SK-N-MC (cell line): ENCODE measurements at regions not wholly inside any gene's neighbourhood (a gene's known extent, or its start where the extent isn't known, plus 50 kb on each side); places are given as distances from the start of the nearest gene placed in this dataset.

Experiments used
- DNase-seq: peaks from one replicate; pipeline ENCODE4 v3.0.0-alpha.2; 2011; ENCODE audit warnings: low read depth, low spot score
- H3K27ac ChIP-seq: fragments of 200-600 bp; sonication (generic); 2 replicates; pipeline ENCODE4 v1.5.1; 2016; ENCODE audit warnings: mixed run types
- H3K36me3 ChIP-seq: fragments of 200-600 bp; sonication (generic); 2 replicates; pipeline ENCODE4 v1.6.1; 2017; ENCODE audit warnings: antibody characterized with exemption, low read length, mixed read lengths; ENCODE audit not compliant: insufficient read depth
- H3K4me3 ChIP-seq: fragments of 200-600 bp; sonication (generic); 2 replicates; pipeline ENCODE4 v1.5.1; 2016
- H3K9ac ChIP-seq: fragments of 200-600 bp; sonication (generic); 2 replicates; pipeline ENCODE4 v1.8.0; 2017; ENCODE audit warnings: mixed run types, mixed read lengths; ENCODE audit not compliant: insufficient read length
- H3K9me3 ChIP-seq: fragments of 200-600 bp; sonication (generic); 2 replicates; pipeline ENCODE4 v1.6.1; 2017; ENCODE audit warnings: low read depth, mild to moderate bottlenecking, antibody characterized with exemption, low read length, moderate library complexity, mixed read lengths
- EZH2 ChIP-seq: fragments of 200-600 bp; sonication (generic); IDR thresholded peaks from one replicate; pipeline ENCODE4 v1.6.1; 2017; ENCODE audit warnings: antibody characterized with exemption
- FOXP2 ChIP-seq: optimal IDR thresholded peaks from 2 replicates; pipeline ENCODE3; 2011; ENCODE audit warnings: mild to moderate bottlenecking, moderate library complexity; ENCODE audit not compliant: insufficient read depth; ENCODE audit errors: extremely low read length, control extremely low read depth
- POLR2AphosphoS5 ChIP-seq: IDR thresholded peaks from 2 replicates; pipeline ENCODE4 v1.6.1; 2012; ENCODE audit warnings: mild to moderate bottlenecking, low read depth, low read length, borderline replicate concordance

- no peak for DNase-seq
- TF ChIP-seq FOXP2 (no peak), EZH2 (no peak), POLR2AphosphoS5 (no peak)
- no peak overlapping the region for H3K9ac ChIP-seq
Measured at GRCh38 chr4:145404761-145405160, 76.9 kb upstream of the SMAD1 start.

GRCh38 chr4:145396581-145396980 is 85.1 kb upstream of the SMAD1 start:
- Histone ChIP-seq H3K36me3 (no peaks in the 10 kb centered on the region), H3K9me3 (no peaks in the 10 kb centered on the region), H3K27ac (no peak overlapping the region), H3K4me3 (no peak overlapping the region), H3K9ac (no peak overlapping the region)
- no peak for TF ChIP-seq EZH2
- TF ChIP-seq POLR2AphosphoS5: no peak
- no peak for TF ChIP-seq FOXP2
- DNase-seq: no peak

More at GRCh38 chr4:145404761-145405160, 76.9 kb upstream of the SMAD1 start:
- Histone ChIP-seq H3K36me3 (no peaks in the 10 kb centered on the region), H3K27ac (no peak overlapping the region), H3K4me3 (no peak overlapping the region), H3K9me3 (no peaks in the 10 kb centered on the region)

- no peak overlapping the region for H3K27ac ChIP-seq
- H3K36me3 ChIP-seq: no peaks in the 10 kb centered on the region
- no peak for TF ChIP-seq FOXP2
- DNase-seq: no peak
- no peak overlapping the region for H3K4me3 ChIP-seq
- no peak overlapping the region for H3K9ac ChIP-seq
- H3K9me3 ChIP-seq: no peaks in the 10 kb centered on the region
Measured at GRCh38 chr4:145390571-145390970, 91.1 kb upstream of the SMAD1 start.

DNA sequence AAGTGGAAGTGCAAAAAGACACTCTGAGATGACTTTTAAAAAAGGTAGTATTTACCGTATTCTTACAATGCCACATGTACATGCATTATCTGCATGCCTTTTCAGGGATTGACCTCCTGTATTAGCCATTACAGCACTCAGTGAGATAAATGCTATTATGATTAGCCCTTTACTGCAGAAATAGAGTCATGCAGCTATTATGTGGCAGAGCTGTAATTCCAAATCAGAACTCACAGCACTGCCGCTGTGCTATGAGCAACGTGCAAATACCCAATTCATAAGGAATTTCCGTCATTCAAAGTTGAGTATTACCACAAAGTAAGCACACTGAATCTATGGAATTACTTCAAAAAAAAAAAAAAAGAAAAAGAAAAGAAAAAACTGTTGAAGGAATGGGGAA is 92.1 kb upstream of the SMAD1 start:
- no peak for DNase-seq
- Histone ChIP-seq H3K9ac (no peak overlapping the region), H3K36me3 (no peaks in the 10 kb centered on the region), H3K9me3 (no peaks in the 10 kb centered on the region), H3K4me3 (no peak overlapping the region), H3K27ac (no peak overlapping the region)
- TF ChIP-seq EZH2 (no peak), FOXP2 (no peak), POLR2AphosphoS5 (no peak)

DNA sequence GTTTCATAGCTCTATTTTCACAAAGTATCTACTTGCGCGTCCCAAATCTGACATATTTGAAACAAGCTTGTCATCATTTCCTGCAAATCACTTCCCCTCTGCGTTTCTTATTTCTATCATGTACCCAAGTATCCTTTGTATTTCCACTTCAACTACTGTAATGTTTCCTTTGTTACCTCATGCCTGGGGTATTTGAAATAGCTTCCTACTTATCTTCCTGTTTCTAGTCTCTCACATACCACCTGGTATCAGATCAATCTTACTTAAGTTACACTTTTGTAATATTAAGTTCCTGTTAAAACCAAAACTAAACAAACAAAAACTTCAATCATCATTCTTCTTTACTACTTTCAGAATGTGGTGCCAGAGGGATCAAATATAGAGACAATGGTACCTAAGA is 93.6 kb upstream of the SMAD1 start:
- DNase-seq: no peak
- no peak for TF ChIP-seq POLR2AphosphoS5
- TF ChIP-seq EZH2: no peak
- no peak for TF ChIP-seq FOXP2

DNA sequence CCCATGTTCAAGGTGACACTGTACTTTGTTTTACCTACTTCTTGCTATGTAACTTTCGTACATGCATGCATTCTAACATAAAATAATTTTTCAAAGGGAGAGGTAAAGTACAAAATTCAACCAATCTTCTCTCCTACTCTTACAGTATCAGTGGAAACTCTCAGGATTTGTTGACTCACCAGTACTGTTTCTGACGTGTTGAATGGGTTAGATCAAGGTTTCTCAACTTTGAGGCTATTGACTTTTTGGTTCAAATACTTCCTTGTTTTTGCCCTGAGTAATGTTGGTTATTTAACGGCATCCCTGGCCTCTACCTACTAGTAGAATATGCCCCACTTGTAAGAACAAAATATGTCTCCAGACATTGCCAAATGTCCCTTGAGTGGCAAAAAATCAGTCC is 94.6 kb upstream of the SMAD1 start:
- DNase-seq: no peak
- Histone ChIP-seq H3K27ac (no peak overlapping the region), H3K4me3 (no peak overlapping the region), H3K36me3 (no peaks in the 10 kb centered on the region), H3K9me3 (no peaks in the 10 kb centered on the region), H3K9ac (no peak overlapping the region)
- TF ChIP-seq EZH2 (no peak), POLR2AphosphoS5 (no peak)

More for the DNA sequence above, 93.6 kb upstream of the SMAD1 start:
- Histone ChIP-seq H3K36me3 (no peaks in the 10 kb centered on the region), H3K9me3 (no peaks in the 10 kb centered on the region), H3K9ac (no peak overlapping the region), H3K4me3 (no peak overlapping the region), H3K27ac (no peak overlapping the region)

GRCh38 chr4:145381163-145381562 is 100.5 kb upstream of the SMAD1 start:
- no peak for TF ChIP-seq FOXP2

DNA sequence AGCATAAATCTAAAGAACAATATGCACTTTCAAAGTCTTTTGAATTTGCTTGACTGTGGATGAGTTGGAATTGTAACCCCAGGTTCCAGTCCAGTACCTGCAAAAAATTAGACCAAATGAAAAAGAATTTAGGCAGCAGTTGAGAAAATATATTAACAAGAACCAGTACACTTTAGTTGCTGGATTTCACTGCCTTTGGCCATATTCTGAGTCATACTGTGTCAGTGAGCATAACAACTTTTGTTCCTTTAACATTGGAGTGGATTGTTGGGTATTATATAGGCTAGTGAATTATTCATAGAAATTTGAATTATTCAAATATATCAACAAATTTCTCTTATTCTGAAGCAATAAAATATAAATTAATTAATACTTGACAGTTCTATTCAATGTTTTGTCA is 101.5 kb upstream of the SMAD1 start:
- TF ChIP-seq POLR2AphosphoS5: no peak
- TF ChIP-seq EZH2: no peak
- TF ChIP-seq FOXP2: no peak
- Histone ChIP-seq H3K27ac (no peak overlapping the region), H3K9me3 (no peaks in the 10 kb centered on the region), H3K4me3 (no peak overlapping the region), H3K9ac (no peak overlapping the region), H3K36me3 (no peaks in the 10 kb centered on the region)
- no peak for DNase-seq

More at GRCh38 chr4:145381163-145381562, 100.5 kb upstream of the SMAD1 start:
- H3K4me3 ChIP-seq: no peak overlapping the region
- H3K36me3 ChIP-seq: no peaks in the 10 kb centered on the region
- H3K27ac ChIP-seq: no peak overlapping the region
- no peaks in the 10 kb centered on the region for H3K9me3 ChIP-seq
- H3K9ac ChIP-seq: no peak overlapping the region
- DNase-seq: no peak

- no peak for DNase-seq
- no peak for TF ChIP-seq FOXP2
- TF ChIP-seq EZH2: no peak
- no peak for TF ChIP-seq POLR2AphosphoS5
- H3K9me3 ChIP-seq: no peaks in the 10 kb centered on the region
Measured at GRCh38 chr4:145375416-145375815, 106.2 kb upstream of the SMAD1 start.

DNA sequence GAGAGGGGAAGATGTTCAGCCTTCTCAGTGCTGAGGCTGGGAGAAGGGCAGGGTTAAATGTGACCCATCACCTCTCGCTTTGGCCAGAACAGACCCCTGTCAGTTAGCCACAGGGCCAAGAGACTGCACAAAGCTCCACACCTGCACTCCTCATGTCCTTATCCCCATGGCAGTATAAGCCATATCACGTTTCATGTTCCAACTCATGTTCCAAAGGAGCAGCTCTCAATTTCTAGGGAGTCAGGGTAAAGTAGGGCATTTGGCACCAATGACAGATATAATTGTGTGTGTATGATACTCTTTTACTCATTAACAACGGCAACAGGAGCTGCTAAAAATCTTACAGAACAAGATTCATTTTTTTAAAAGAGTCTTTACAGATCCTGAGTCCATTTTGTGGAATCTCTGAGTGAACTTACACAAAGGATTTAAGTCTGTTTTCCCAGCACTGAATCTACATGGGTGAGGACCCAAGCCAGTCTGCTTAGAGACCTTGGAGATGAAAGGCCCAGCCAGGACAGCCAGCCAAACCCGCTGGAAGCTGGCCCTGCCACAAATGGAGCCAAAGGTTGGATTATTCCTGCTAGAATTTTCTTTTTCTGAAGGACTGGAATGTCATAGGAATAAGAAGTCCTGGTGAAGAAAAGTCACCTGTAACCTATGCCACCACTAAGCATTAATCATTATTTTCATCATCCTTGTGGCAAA is 129.1 kb upstream of the SMAD1 start:
- H3K4me3 ChIP-seq: no peak overlapping the region
- no peaks in the 10 kb centered on the region for H3K36me3 ChIP-seq
- no peak for DNase-seq
- no peak overlapping the region for H3K27ac ChIP-seq
- H3K9me3 ChIP-seq: no peaks in the 10 kb centered on the region
- no peak overlapping the region for H3K9ac ChIP-seq
- TF ChIP-seq FOXP2: no peak
- TF ChIP-seq POLR2AphosphoS5: no peak
- no peak for TF ChIP-seq EZH2

More at GRCh38 chr4:145375416-145375815, 106.2 kb upstream of the SMAD1 start:
- Histone ChIP-seq H3K4me3 (no peak overlapping the region), H3K9ac (no peak overlapping the region), H3K27ac (no peak overlapping the region), H3K36me3 (no peaks in the 10 kb centered on the region)
